ENCODE measurements at regions not wholly inside any gene's neighbourhood (a gene's known extent, or its start where the extent isn't known, plus 50 kb on each side); places are given as distances from the start of the nearest gene placed in this dataset.

DNA sequence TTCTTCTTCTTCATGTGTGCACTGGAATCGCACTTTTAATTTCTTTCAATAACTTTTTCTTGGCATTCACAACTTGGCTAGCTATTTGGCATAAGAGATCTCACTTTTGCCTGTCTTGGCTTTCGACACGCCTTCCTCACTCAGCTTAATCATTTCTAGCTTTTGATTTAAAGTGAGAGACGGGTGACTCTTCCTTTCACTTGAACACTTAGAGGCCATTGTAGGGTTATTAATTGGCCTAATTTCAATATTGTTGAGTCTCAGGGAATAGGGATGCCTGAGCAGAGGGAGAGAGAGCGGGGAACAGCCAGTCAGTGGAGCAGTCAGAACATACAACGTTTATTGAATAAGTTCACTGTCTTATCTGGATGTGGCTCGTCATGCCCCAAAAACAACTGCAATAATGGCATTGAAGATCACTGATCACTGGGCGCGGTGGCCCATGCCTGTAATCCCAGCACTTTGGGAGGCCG, 200.3 kb downstream of the SEC14L1 start:
- TF ChIP-seq, protein P1, sequence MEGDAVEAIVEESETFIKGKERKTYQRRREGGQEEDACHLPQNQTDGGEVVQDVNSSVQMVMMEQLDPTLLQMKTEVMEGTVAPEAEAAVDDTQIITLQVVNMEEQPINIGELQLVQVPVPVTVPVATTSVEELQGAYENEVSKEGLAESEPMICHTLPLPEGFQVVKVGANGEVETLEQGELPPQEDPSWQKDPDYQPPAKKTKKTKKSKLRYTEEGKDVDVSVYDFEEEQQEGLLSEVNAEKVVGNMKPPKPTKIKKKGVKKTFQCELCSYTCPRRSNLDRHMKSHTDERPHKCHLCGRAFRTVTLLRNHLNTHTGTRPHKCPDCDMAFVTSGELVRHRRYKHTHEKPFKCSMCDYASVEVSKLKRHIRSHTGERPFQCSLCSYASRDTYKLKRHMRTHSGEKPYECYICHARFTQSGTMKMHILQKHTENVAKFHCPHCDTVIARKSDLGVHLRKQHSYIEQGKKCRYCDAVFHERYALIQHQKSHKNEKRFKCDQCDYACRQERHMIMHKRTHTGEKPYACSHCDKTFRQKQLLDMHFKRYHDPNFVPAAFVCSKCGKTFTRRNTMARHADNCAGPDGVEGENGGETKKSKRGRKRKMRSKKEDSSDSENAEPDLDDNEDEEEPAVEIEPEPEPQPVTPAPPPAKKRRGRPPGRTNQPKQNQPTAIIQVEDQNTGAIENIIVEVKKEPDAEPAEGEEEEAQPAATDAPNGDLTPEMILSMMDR (conservative IDR thresholded peaks at IDR 0.05) = no peak
- no peak for TF ChIP-seq ZFX (IDR thresholded peaks at IDR 0.05)

Data from C4-2B (cell line).